HFFc6 (cell line): ENCODE measurements at regions not wholly inside any gene's neighbourhood (a gene's known extent, or its start where the extent isn't known, plus 50 kb on each side); places are given as distances from the start of the nearest gene placed in this dataset.

ENCODE experiments used
- DNase-seq: peaks from one replicate; pipeline ENCODE4 v3.0.0-alpha.2; 2018
- H3K27ac Mint-ChIP-seq: 2 replicates; pipeline ENCODE4 v1.8.0; 2020; ENCODE audit warnings: mild to moderate bottlenecking, mixed read lengths
- H3K27me3 Mint-ChIP-seq: 2 replicates; pipeline ENCODE4 v1.8.0; 2021; ENCODE audit warnings: mild to moderate bottlenecking, moderate library complexity, mixed read lengths; ENCODE audit not compliant: insufficient read depth
- H3K36me3 Mint-ChIP-seq: 2 replicates; pipeline ENCODE4 v1.8.0; 2021; ENCODE audit warnings: low read depth, mixed read lengths
- H3K4me1 Mint-ChIP-seq: 2 replicates; pipeline ENCODE4 v1.8.0; 2020; ENCODE audit warnings: low read depth, mixed read lengths
- H3K4me3 Mint-ChIP-seq: 2 replicates; pipeline ENCODE4 v1.8.0; 2020; ENCODE audit warnings: mild to moderate bottlenecking, moderate library complexity, mixed read lengths
- H3K9me3 Mint-ChIP-seq: 2 replicates; pipeline ENCODE4 v1.8.0; 2020; ENCODE audit warnings: mild to moderate bottlenecking, mixed read lengths
- CTCF ChIP-seq: fragments of 200-600 bp; sonication (generic); IDR thresholded peaks from 2 replicates; pipeline ENCODE4 v1.5.0; 2021; ENCODE audit warnings: antibody characterized with exemption, mild to moderate bottlenecking

- no peak for TF ChIP-seq CTCF
- Mint-ChIP-seq H3K9me3 (no peaks in the 10 kb centered on the region), H3K27me3 (no peaks in the 10 kb centered on the region), H3K27ac (peak overlapping the region; percentile 80), H3K4me3 (peak overlapping the region; percentile 44), H3K4me1 (peaks cover 37% of the 10 kb centered on the region), H3K36me3 (no peaks in the 10 kb centered on the region)
- DNase-seq, result peak; percentile 70
Measured at GRCh38 chr21:28615276-28615675, 377.4 kb downstream of the LTN1 start.

DNA sequence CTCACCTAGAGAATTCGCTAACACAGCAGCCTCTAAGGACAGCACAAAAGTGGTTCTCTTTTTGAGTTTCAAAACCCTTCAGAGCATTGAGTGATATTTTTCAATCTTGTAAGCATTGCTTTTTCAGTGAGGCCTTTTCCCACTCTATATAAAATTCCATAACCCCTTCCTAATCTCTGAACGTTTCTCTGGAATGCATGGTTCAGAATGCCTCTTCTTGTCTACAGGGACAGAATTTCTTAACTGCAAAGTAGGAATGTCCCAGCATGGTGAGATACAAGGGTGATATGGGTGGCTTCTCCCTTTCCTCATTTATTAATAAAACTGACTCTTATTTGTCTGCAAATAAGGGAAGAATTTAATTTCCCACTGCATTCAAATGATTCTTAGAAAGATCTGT lies 377.9 kb downstream of the LTN1 start:
- Mint-ChIP-seq H3K27ac (peak overlapping the region; percentile 80), H3K4me1 (peaks cover 38% of the 10 kb centered on the region), H3K4me3 (peak overlapping the region; percentile 44), H3K27me3 (no peaks in the 10 kb centered on the region), H3K36me3 (peaks cover under 1% of the 10 kb centered on the region; the same call in 1 of the 2 replicates), H3K9me3 (no peaks in the 10 kb centered on the region)
- no peak for TF ChIP-seq CTCF
- DNase-seq, result no peak

- Mint-ChIP-seq H3K27me3 (no peaks in the 10 kb centered on the region), H3K27ac (no peak overlapping the region), H3K4me1 (peaks cover 24% of the 10 kb centered on the region), H3K9me3 (peaks cover 5% of the 10 kb centered on the region; the same call in 1 of the 2 replicates), H3K4me3 (peak overlapping the region; percentile 13; the same call in 1 of the 2 replicates), H3K36me3 (peaks cover 12% of the 10 kb centered on the region)
- no peak for DNase-seq
- TF ChIP-seq CTCF, result no peak
Measured at GRCh38 chr21:28608646-28609045, 384.0 kb downstream of the LTN1 start.

DNA sequence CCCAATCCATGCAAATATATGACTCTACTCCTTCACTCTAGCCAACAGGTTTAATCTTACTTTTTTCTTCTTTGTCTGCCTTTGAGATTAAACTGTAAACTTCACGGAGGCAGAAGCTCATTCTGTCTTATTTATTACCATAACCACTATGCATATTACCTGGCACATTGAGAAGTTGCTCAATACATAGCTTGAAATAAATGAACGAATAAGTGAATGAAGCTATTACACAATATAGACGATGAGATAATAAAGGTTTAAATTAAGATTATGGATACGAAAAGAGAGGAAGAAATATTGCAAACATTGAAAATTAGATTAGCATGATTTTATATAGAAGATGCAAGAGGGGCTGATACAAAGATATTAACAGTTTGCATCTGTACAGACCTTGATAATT lies 385.1 kb downstream of the LTN1 start:
- Mint-ChIP-seq H3K27ac (no peak overlapping the region), H3K27me3 (no peaks in the 10 kb centered on the region), H3K4me1 (peaks cover 24% of the 10 kb centered on the region), H3K36me3 (peaks cover 12% of the 10 kb centered on the region), H3K9me3 (peaks cover 5% of the 10 kb centered on the region; the same call in 1 of the 2 replicates), H3K4me3 (no peak overlapping the region)
- DNase-seq, result no peak
- TF ChIP-seq CTCF, result no peak

GRCh38 chr21:28604946-28605537 lies 387.6 kb downstream of the LTN1 start:
- H3K4me3 Mint-ChIP-seq, result no peak overlapping the region
- TF ChIP-seq CTCF, result no peak
- H3K27me3 Mint-ChIP-seq, result no peaks in the 10 kb centered on the region
- no peak overlapping the region for H3K27ac Mint-ChIP-seq
- no peak for DNase-seq
- peaks cover 15% of the 10 kb centered on the region for H3K9me3 Mint-ChIP-seq
- H3K4me1 Mint-ChIP-seq, result peaks cover 32% of the 10 kb centered on the region
- peaks cover 25% of the 10 kb centered on the region for H3K36me3 Mint-ChIP-seq

DNA sequence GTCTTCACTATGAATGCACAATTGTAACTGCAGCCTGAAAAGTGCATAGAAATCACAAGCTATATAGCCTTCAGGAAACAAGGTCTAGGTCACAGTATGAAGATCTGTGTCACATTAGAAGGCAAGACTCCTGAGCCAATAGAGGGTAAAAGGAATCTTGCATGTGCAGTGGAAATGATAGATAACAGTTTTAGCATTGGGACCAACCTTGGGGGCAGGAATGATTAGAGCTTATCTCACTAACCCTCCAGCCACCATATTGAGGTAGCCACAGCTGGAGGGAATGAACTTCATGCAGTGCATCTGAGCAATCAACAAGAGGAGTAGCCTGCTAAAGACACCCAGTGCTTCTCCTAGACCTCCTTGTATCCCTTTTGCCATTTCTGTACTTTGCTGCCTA lies 390.1 kb downstream of the LTN1 start:
- no peak overlapping the region for H3K4me3 Mint-ChIP-seq
- H3K4me1 Mint-ChIP-seq, result peaks cover 9% of the 10 kb centered on the region
- H3K36me3 Mint-ChIP-seq, result peaks cover 13% of the 10 kb centered on the region
- no peak for TF ChIP-seq CTCF
- no peak for DNase-seq
- peaks cover 28% of the 10 kb centered on the region for H3K9me3 Mint-ChIP-seq
- no peak overlapping the region for H3K27ac Mint-ChIP-seq
- no peaks in the 10 kb centered on the region for H3K27me3 Mint-ChIP-seq
